Left lung (tissue), 4 donors: ENCODE measurements at regions not wholly inside any gene's neighbourhood (a gene's known extent, or its start where the extent isn't known, plus 50 kb on each side); places are given as distances from the start of the nearest gene placed in this dataset.

Experiments used
- ATAC-seq: fragments of 200-7000 bp; cut with Tn5 transposase; one replicate; pipeline ENCODE4 v1.9.1; 2020; ENCODE audit warnings: moderate library complexity
- DNase-seq, 4 donors: peaks; one replicate each; pipeline ENCODE4 v3.0.0-alpha.2; 2013 to 2020
- H3K27ac ChIP-seq, 2 donors: fragments of 200-600 bp; sonication (generic) in 1 of 2; one replicate each; pipeline versions ENCODE4 v1.5.0 to v1.8.0; 2020 to 2021
- H3K27me3 ChIP-seq, 2 donors: fragments of 200-600 bp; sonication (generic) in 1 of 2; one replicate each; pipeline versions ENCODE4 v1.5.0 to v1.8.0; 2020 to 2021
- H3K36me3 ChIP-seq, 2 donors: fragments of 200-600 bp; sonication (generic) in 1 of 2; one replicate each; pipeline versions ENCODE4 v1.5.0 to v1.8.0; 2020 to 2021
- H3K4me1 ChIP-seq, 2 donors: fragments of 200-600 bp; one replicate each; pipeline ENCODE4 v1.8.0; 2021
- H3K4me3 ChIP-seq, 2 donors: fragments of 200-600 bp; sonication (generic) in 1 of 2; one replicate each; pipeline versions ENCODE4 v1.5.0 to v1.8.0; 2020 to 2021; ENCODE audit warnings: mild to moderate bottlenecking in 1 of 2
- H3K9me3 ChIP-seq, 2 donors: fragments of 200-600 bp; sonication (generic) in 1 of 2; one replicate each; pipeline versions ENCODE4 v1.5.0 to v1.8.0; 2020 to 2021
- CTCF ChIP-seq, 2 donors: fragments of 200-600 bp; sonication (generic) in 1 of 2; IDR thresholded peaks; one replicate each; pipeline versions ENCODE4 v1.5.0 to v1.8.0; 2021; ENCODE audit warnings: antibody characterized with exemption in 2 of 2
- intact Hi-C, 2 donors: fragments of 100-400 bp; cut with DNase I; formaldehyde crosslinking; loops; one replicate each; pipeline versions ENCODE4 v1.11.2 to v1.14.2; 2022
- donor health status: DM: no; HTN: yes; CAD: no.
- donor health status: DM: no; HTN: no; CAD: no.

- Histone ChIP-seq H3K36me3 (no peaks in the 10 kb centered on the region), H3K9me3 (no peaks in the 10 kb centered on the region), H3K27me3 (no peaks in the 10 kb centered on the region), H3K4me1 (no peaks in the 10 kb centered on the region), H3K27ac (no peak overlapping the region), H3K4me3 (no peak overlapping the region)
- intact Hi-C loops: no loop called here
- ATAC-seq: no peak
- TF ChIP-seq CTCF (IDR thresholded peaks at IDR 0.05): no peak
- no peak for DNase-seq
Observed at GRCh38 chr4:155008389-155008788, 200.0 kb upstream of the NPY2R start.

- Histone ChIP-seq H3K4me1 (no peaks in the 10 kb centered on the region), H3K4me3 (no peak overlapping the region), H3K9me3 (no peaks in the 10 kb centered on the region), H3K27me3 (no peaks in the 10 kb centered on the region), H3K27ac (no peak overlapping the region), H3K36me3 (no peaks in the 10 kb centered on the region)
- TF ChIP-seq CTCF (IDR thresholded peaks at IDR 0.05): no peak
- DNase-seq: no peak
- no peak for ATAC-seq
- intact Hi-C loops: no loop called here
Observed at GRCh38 chr4:155009288-155009687, 199.1 kb upstream of the NPY2R start.

GRCh38 chr4:155010376-155010775 is 198.1 kb upstream of the NPY2R start:
- no peaks in the 10 kb centered on the region for H3K9me3 ChIP-seq
- intact Hi-C loops: no loop called here
- ATAC-seq (no peak), DNase-seq (no peak)
- H3K27ac ChIP-seq: no peak overlapping the region
- H3K27me3 ChIP-seq: no peaks in the 10 kb centered on the region
- no peaks in the 10 kb centered on the region for H3K36me3 ChIP-seq
- no peak overlapping the region for H3K4me3 ChIP-seq
- TF ChIP-seq CTCF (IDR thresholded peaks at IDR 0.05): no peak
- H3K4me1 ChIP-seq: no peaks in the 10 kb centered on the region

- intact Hi-C loops: no loop called here
- Histone ChIP-seq H3K9me3 (no peaks in the 10 kb centered on the region), H3K36me3 (no peaks in the 10 kb centered on the region), H3K27ac (no peak overlapping the region), H3K27me3 (no peaks in the 10 kb centered on the region), H3K4me1 (no peaks in the 10 kb centered on the region), H3K4me3 (no peak overlapping the region)
- no peak for ATAC-seq
- DNase-seq: no peak
- TF ChIP-seq CTCF (IDR thresholded peaks at IDR 0.05): no peak
Observed at GRCh38 chr4:155011163-155011780, 197.2 kb upstream of the NPY2R start.

- DNase-seq (no peak), ATAC-seq (no peak)
- Histone ChIP-seq H3K9me3 (no peaks in the 10 kb centered on the region), H3K36me3 (no peaks in the 10 kb centered on the region), H3K27me3 (no peaks in the 10 kb centered on the region), H3K27ac (no peak overlapping the region), H3K4me1 (no peaks in the 10 kb centered on the region), H3K4me3 (no peak overlapping the region)
- intact Hi-C loops: no loop called here
- TF ChIP-seq CTCF (IDR thresholded peaks at IDR 0.05): no peak
Observed at GRCh38 chr4:155012469-155012868, 196.0 kb upstream of the NPY2R start.
